NB4 (cell line): ENCODE measurements at regions not wholly inside any gene's neighbourhood (a gene's known extent, or its start where the extent isn't known, plus 50 kb on each side); places are given as distances from the start of the nearest gene placed in this dataset.

Experiments used
- MYC ChIP-seq: IDR thresholded peaks from 2 replicates; pipeline ENCODE4 v1.6.1; 2011; ENCODE audit warnings: low read depth, low read length
- TF ChIP-seq, protein P1 (sequence below): IDR thresholded peaks from 2 replicates; pipeline ENCODE4 v1.6.1; 2011; ENCODE audit warnings: low read depth, low read length

- TF ChIP-seq, protein P1, sequence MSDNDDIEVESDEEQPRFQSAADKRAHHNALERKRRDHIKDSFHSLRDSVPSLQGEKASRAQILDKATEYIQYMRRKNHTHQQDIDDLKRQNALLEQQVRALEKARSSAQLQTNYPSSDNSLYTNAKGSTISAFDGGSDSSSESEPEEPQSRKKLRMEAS: no peak
- no peak for TF ChIP-seq MYC
Observed at GRCh38 chr12:107317751-107318555, 224.6 kb upstream of the CRY1 start.
